ENCODE measurements at regions not wholly inside any gene's neighbourhood (a gene's known extent, or its start where the extent isn't known, plus 50 kb on each side); places are given as distances from the start of the nearest gene placed in this dataset.

- no peak for ATAC-seq
Observed at GRCh38 chr17:70819183-70819582, 649.9 kb downstream of the KCNJ2 start.

GRCh38 chr17:70820276-70820675, 650.9 kb downstream of the KCNJ2 start:
- ATAC-seq, result no peak

GRCh38 chr17:70825321-70826125, 656.2 kb downstream of the KCNJ2 start:
- no peak for ATAC-seq

DNA sequence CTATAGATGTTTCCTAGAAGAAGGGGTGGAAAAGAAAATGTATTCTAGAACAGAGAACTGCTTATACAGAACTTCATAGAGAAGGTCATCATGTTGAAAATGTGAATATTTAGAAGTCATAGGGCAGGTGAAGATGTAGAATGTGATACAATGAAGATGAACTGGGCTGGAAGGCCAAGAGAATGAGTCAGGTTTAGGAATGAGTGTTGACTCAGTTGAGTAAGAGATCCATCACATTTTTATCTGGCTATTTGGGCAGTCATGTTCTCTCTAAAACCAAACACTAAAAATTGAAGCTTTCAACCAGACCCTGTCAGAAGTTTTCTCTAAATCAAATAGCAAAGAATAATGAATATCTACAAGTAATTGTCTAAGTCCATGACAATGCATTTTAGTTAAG, 660.5 kb downstream of the KCNJ2 start:
- no peak for ATAC-seq

GRCh38 chr17:70834039-70834438, 664.7 kb downstream of the KCNJ2 start:
- no peak for ATAC-seq

DNA sequence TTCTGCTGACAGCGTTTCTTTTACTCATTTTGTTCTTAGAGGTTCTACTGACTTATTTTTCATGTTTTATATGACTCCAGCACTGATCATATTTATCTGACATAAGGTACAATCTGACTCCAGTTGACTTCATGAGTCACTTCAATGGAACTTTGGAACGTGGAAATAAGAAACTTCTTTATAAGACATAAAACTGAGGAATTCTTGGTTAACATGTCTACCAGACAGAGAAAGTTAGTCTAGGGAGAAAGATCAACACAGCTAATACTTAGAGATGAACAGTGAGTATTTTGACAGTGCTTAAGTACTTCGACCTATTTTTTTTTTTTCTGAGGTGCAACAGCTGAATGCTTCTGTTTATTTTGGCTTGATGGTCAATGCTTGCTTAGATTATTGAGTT, 679.5 kb downstream of the KCNJ2 start:
- no peak for ATAC-seq

DNA sequence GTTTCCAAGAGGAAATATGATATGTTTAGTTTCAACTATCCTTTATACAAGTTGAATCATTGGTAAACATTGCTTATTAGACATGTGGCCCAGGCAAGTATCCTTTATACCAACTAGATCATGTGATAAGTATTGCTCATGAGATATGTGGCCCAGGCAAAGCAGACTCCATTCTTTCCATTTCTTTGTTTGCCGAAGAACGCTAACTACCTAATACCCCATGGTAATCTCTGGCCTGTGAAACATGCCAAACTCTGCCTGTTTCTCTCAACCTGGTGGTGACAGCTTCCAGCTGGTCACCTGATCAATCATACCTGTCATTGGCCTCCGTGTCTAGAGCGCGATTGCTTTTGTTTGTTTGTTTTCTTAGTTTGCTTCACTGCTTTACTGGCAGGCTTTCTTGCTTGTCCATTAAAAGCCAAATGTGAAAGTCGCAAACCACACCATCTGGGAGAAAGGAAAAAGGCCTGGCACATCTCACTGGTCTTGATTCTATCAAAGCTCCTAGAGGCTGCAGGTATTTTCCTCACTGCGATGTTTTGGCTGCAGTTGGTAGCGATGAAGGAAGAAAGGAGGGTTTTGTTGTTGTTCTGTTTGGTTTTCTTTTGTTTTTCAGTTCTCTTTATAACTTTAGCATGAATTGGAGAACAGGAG, 686.2 kb downstream of the KCNJ2 start:
- ATAC-seq, result peak; percentile 90

DNA sequence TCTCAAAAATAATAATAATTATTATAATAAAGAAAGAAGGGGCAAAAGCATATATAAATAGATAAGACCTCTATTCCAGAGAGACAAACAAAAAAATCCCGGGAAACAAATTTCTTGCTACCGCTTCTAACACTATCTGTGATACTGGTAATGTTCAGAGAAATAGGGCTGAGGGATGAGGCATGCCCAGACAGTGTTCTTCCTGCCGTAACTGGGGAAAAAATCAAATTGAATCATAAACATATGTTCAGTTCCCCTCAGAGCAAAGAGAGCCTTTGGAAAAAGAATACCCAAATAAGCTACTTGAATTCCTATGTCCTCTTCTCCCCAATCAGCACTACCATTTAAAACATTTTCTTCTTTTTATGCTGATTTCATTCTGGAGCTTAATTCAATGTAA, 688.0 kb downstream of the KCNJ2 start:
- no peak for ATAC-seq

GRCh38 chr17:70859829-70860228, 690.5 kb downstream of the KCNJ2 start:
- ATAC-seq, result no peak

GRCh38 chr17:70862295-70862694, 693.0 kb downstream of the KCNJ2 start:
- no peak for ATAC-seq

DNA sequence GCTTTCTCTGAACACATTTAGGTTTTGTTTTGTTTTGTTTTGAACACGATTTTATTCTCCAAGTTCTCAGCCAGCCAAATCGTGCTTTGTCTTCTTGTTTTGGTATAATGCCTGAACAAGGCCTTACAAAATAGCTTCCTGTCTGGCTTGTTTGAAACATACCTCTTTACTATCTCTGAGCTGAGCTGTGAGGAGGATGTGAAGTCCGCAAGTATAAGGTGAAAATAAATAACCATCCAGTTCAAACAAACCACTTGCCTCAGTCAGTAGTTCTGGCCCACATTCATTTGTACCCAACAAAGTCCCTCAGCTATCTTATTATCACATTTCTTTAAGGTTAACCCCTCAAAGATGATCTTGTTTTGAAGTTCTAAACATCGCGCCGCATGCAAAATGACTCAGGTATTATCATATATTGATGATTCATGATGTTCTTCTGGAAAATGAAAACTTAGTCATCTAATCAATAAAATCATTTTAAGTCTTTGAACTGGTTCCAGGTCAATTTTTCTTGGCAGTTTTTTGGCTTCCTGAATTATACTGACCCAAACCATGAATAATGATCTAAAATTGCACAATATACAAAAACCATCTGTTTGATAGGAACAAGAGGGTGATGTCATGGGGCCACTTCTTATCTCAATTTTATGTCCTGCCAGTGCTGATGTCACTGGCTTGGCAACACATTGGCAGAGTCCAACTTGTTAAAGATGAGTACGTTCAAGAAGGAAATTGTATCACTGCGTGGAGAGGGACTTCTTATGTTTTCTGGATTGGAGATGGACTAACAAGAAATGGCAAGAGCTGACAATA, 694.3 kb downstream of the KCNJ2 start:
- ATAC-seq, result no peak

GRCh38 chr17:70865993-70866804, 696.9 kb downstream of the KCNJ2 start:
- ATAC-seq, result no peak

DNA sequence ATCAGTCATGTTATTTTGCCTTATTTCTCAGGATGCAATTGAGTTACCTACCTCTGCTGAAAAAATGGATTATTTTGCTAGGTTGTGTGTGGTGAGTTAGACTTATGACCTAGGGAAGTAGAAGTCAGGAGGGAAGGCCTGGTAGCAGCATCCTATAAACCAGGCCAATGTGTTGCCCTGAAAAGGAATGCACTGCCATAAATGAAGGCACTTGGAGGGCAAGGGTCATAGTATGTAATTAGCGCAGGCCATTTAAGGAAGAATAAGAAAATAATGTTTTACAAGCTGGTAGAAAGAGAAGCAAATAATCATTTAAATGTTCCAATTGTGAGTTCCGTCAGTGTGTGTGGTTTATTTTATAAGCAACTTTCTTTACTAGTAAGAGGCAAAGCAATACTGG, 698.8 kb downstream of the KCNJ2 start:
- no peak for ATAC-seq

- ATAC-seq, result no peak
Observed at GRCh38 chr17:70869402-70870085, 700.2 kb downstream of the KCNJ2 start.

- ATAC-seq, result no peak
Observed at GRCh38 chr17:70871180-70871818, 702.0 kb downstream of the KCNJ2 start.

DNA sequence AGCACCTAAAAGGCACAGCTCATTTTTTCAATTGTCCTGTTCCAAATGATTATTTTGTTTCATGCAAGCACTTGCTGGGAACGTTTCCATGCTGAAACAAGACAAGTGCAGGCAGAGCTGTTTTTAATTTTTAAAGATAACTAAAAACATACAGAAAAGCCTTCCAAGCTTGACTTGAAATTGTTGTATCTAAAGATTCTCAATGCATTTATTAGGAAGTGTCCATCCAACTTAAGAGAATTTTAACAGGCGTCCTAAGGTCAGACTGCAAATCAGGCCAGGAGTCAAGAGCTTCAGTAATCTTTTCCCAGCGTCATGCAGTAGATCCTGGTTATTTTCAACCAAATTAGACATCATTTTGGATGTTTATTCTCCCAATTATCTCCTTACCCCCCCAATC, 702.8 kb downstream of the KCNJ2 start:
- no peak for ATAC-seq

DNA sequence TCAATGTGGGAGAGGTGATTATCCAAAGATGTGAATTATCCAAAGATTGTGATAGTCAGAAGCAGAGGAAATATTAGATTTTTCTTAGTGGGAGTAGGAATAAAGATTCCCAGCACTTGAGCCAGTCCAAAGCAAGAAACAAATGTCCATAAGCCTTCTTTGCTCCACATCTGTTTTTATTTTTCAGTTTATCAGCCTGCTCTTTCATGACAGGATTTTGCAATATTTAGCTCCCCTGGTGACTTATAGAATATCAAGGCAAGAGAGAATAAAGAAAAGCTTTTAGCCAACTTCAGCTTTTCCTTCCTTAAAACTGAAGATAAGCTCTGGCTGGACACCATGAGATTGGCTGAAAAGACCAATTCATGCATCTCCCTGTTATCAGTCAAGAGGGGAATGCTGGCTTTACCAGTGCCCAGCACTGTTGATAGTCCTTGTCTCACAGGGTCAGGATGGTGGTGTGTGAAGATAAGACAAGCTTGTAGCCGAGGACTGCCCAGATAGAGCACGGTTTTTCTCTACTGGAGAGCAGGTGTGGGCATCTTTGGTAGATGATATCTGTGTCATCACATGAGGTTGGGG, 706.5 kb downstream of the KCNJ2 start:
- ATAC-seq, result no peak

- no peak for ATAC-seq
Observed at GRCh38 chr17:70878879-70879278, 709.5 kb downstream of the KCNJ2 start.

DNA sequence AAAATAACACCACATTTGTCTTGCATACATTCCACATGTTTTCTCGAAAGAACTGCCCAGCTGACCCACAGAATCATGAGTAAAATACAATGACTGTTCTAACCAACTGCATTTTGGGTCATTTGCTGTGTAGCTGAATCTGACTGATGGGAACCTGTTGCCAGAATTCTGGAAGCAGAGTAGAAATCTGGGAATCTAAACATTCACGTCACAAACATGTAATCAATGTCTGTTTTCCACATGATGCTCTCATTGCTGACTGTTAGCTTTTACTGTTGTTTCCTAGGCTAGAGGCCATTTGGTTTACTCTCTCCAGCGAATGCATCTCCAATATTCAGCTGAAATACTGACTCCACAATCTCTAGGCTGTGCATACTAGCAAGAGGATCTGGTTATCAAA, 710.1 kb downstream of the KCNJ2 start:
- no peak for ATAC-seq

DNA sequence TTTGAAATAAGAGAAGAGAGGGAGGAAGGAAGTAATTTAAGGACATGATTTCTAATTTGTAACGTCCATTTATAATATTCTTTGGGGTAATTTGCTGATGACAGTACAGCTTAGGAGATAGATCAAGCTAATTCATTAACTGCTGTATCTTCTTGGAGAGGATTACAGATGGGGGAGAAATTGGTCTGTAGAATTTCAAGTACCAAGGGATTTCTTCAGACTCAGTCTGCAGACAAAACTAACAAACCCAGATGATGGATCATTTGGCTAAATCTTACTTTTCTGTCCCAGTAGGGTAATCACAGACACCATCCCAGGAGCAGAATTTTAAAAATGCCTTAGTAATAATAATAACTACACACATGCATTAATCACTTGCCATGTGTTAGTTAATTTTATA, 711.8 kb downstream of the KCNJ2 start:
- ATAC-seq, result no peak

DNA sequence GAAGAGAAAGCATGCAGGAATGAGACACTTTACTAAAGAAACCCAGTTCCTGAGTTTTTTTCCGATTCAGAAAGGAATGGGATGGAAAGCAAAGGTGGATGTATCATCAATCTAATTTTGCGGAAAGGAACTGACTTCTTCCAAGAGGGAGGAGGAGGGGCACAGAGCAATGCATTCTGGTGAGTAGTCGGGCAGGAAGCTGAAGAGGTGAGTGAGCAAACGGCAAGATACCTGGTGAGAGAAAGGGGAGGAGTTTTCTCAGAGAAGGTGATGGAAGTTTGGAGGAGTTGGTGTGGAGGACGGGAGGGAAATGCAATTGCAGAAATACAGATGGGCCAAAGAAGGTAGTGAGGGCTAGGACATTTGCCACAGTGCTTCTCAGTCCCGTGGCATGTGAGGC, 713.2 kb downstream of the KCNJ2 start:
- no peak for ATAC-seq
